Esophagus squamous epithelium (tissue), 5 donors: ENCODE measurements at regions not wholly inside any gene's neighbourhood (a gene's known extent, or its start where the extent isn't known, plus 50 kb on each side); places are given as distances from the start of the nearest gene placed in this dataset.
"Not testable (repeated sequence)": the region's sequence is repeated elsewhere in the genome, so short reads cannot be mapped to it uniquely, and the experiment has no call there.

Experiments used
- DNase-seq: peaks from one replicate; lab custom pipeline; 2025; lab: John Stamatoyannopoulos, UW
- H3K27ac ChIP-seq, 4 donors: fragments of 200-600 bp; sonication (generic); one replicate each; pipeline ENCODE4 v1.5.1; 2016 to 2019; ENCODE audit warnings: mild to moderate bottlenecking in 1 of 4
- H3K27me3 ChIP-seq, 4 donors: fragments of 200-600 bp; sonication (generic); 1 replicate in 3 of 4; 2 replicates in 1 of 4; pipeline versions ENCODE4 v1.5.1 to v1.6.0; 2017 to 2021; ENCODE audit warnings: antibody characterized with exemption in 1 of 4
- H3K36me3 ChIP-seq, 3 donors: fragments of 200-600 bp; sonication (generic); one replicate each; pipeline ENCODE4 v1.5.1; 2016 to 2019
- H3K4me1 ChIP-seq, 3 donors: fragments of 200-600 bp; sonication (generic); one replicate each; pipeline ENCODE4 v1.5.1; 2017 to 2019
- H3K4me3 ChIP-seq, 4 donors: fragments of 200-600 bp; sonication (generic); 1 replicate in 3 of 4; 2 replicates in 1 of 4; pipeline ENCODE4 v1.5.1; 2016 to 2019; ENCODE audit warnings: mild to moderate bottlenecking in 2 of 4, moderate library complexity in 1 of 4
- H3K9me3 ChIP-seq, 3 donors: fragments of 200-600 bp; sonication (generic); one replicate each; pipeline ENCODE4 v1.5.1; 2016 to 2019
- CTCF ChIP-seq, 6 experiments: fragments of 450-650 bp in 4 of 6; fragments of 200-600 bp in 2 of 6; sonication (generic) in 2 of 6; IDR thresholded peaks; one replicate each; pipeline ENCODE4 v1.5.1; 2016 to 2019; ENCODE audit warnings: antibody characterized with exemption in 6 of 6, mild to moderate bottlenecking in 4 of 6, moderate library complexity in 4 of 6
- POLR2A ChIP-seq, 4 donors: fragments of 450-650 bp; IDR thresholded peaks; one replicate each; pipeline ENCODE4 v1.6.1; 2017; ENCODE audit warnings: antibody characterized with exemption in 4 of 4, mild to moderate bottlenecking in 4 of 4, moderate library complexity in 3 of 4
- WGBS, 2 donors: methylation state at CpG; one replicate each; pipeline ENCODE4 v1.1.5; 2018; 5-methylcytosine and 5-hydroxymethylcytosine counted together
- intact Hi-C: fragments of 100-400 bp; cut with DNase I; formaldehyde crosslinking; loops from one replicate; pipeline ENCODE4 v1.15.0; 2022
- donor health status: DM: yes; HTN: yes; CAD: no.

GRCh38 chr18:11487390-11487789 is 122.0 kb upstream of the SLC35G4 start:
- Histone ChIP-seq H3K27ac (no peak overlapping the region), H3K36me3 (no peaks in the 10 kb centered on the region), H3K27me3 (no peaks in the 10 kb centered on the region), H3K4me1 (no peaks in the 10 kb centered on the region), H3K9me3 (no peaks in the 10 kb centered on the region), H3K4me3 (no peak overlapping the region)
- TF ChIP-seq POLR2A (IDR thresholded peaks at IDR 0.05): no peak
- TF ChIP-seq CTCF (IDR thresholded peaks at IDR 0.05): no peak
- DNase-seq: no peak
- intact Hi-C loops: no loop called here
- 83 to 100% methylated on average over 1 of the region's 1 CpG for WGBS, 2 donors

- intact Hi-C loops: no loop called here
- peaks cover 0 to 13% (median 0%) of the 10 kb centered on the region in 4 donors for H3K27me3 ChIP-seq
- H3K4me3 ChIP-seq: no peak overlapping the region
- H3K4me1 ChIP-seq: no peaks in the 10 kb centered on the region
- H3K9me3 ChIP-seq: no peaks in the 10 kb centered on the region
- DNase-seq: no peak
- H3K36me3 ChIP-seq: no peaks in the 10 kb centered on the region
- H3K27ac ChIP-seq: no peak overlapping the region
- TF ChIP-seq CTCF (IDR thresholded peaks at IDR 0.05) (no peak), POLR2A (IDR thresholded peaks at IDR 0.05) (no peak)
These were observed 127.1 kb upstream of the SLC35G4 start for GRCh38 chr18:11482271-11482670.

- Histone ChIP-seq H3K4me3 (no peak overlapping the region), H3K9me3 (no peaks in the 10 kb centered on the region), H3K36me3 (no peaks in the 10 kb centered on the region), H3K27ac (no peak overlapping the region), H3K4me1 (no peaks in the 10 kb centered on the region), H3K27me3 (peaks cover 0 to 13% (median 0%) of the 10 kb centered on the region in 4 donors)
- no peak for DNase-seq
- intact Hi-C loops: no loop called here
- WGBS, 2 donors: 72 to 81% methylated on average over 1 of the region's 1 CpG
- TF ChIP-seq POLR2A (IDR thresholded peaks at IDR 0.05) (no peak), CTCF (IDR thresholded peaks at IDR 0.05) (no peak)
These were observed 128.7 kb upstream of the SLC35G4 start for GRCh38 chr18:11480692-11481091.

GRCh38 chr18:11479031-11479430 is 130.4 kb upstream of the SLC35G4 start:
- H3K27ac ChIP-seq, H3K4me3 ChIP-seq, H3K36me3 ChIP-seq, H3K4me1 ChIP-seq, DNase-seq, H3K9me3 ChIP-seq, intact Hi-C loops: not testable (repeated sequence)
- 17 to 80% methylated on average over 2 to 3 of the region's 7 CpGs for WGBS, 2 donors
- peaks cover 0 to 13% (median 0%) of the 10 kb centered on the region in 4 donors for H3K27me3 ChIP-seq

- DNase-seq: no peak
- no peak overlapping the region for H3K27ac ChIP-seq
- no peaks in the 10 kb centered on the region for H3K27me3 ChIP-seq
- H3K4me1 ChIP-seq: no peaks in the 10 kb centered on the region
- H3K9me3 ChIP-seq: no peaks in the 10 kb centered on the region
- no peak overlapping the region for H3K4me3 ChIP-seq
- intact Hi-C loops: no loop called here
- TF ChIP-seq POLR2A (IDR thresholded peaks at IDR 0.05) (no peak), CTCF (IDR thresholded peaks at IDR 0.05) (no peak)
- WGBS, 2 donors: 66 to 77% methylated on average over 7 of the region's 7 CpGs
- H3K36me3 ChIP-seq: no peaks in the 10 kb centered on the region
These were observed 138.5 kb upstream of the SLC35G4 start for GRCh38 chr18:11470941-11471340.

GRCh38 chr18:11468617-11469016 is 140.8 kb upstream of the SLC35G4 start:
- TF ChIP-seq CTCF (IDR thresholded peaks at IDR 0.05) (no peak), POLR2A (IDR thresholded peaks at IDR 0.05) (no peak)
- intact Hi-C loops: no loop called here
- no peak for DNase-seq
- no peak overlapping the region for H3K27ac ChIP-seq
- H3K27me3 ChIP-seq: no peaks in the 10 kb centered on the region
- no peak overlapping the region for H3K4me3 ChIP-seq
- H3K4me1 ChIP-seq: no peaks in the 10 kb centered on the region
- H3K9me3 ChIP-seq: no peaks in the 10 kb centered on the region
- 64 to 67% methylated on average over 2 of the region's 2 CpGs for WGBS, 2 donors
- no peaks in the 10 kb centered on the region for H3K36me3 ChIP-seq
